ENCODE measurements at regions not wholly inside any gene's neighbourhood (a gene's known extent, or its start where the extent isn't known, plus 50 kb on each side); places are given as distances from the start of the nearest gene placed in this dataset.

DNA sequence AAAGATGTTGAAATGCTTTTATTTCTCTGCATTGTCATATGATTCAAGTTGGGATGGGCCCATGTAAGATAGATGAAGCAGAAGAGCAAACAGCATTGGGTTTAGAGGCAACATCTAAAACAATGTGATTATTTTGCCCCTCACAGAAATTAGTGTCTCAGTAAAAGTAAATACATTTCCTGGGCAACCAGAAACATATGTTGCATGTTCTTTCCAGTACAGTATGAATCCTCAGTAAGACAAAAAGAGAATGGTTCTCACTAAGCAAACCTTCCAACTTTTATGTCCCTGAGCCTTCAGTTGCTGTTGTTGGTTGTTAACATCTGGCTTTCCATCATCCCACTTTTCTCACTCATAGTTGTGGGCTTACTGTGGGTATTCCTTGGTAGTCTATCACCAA lies 222.5 kb upstream of the PRPS1L1 start:
- no peak for DNase-seq (ENCODE audit: low spot score)

DNA sequence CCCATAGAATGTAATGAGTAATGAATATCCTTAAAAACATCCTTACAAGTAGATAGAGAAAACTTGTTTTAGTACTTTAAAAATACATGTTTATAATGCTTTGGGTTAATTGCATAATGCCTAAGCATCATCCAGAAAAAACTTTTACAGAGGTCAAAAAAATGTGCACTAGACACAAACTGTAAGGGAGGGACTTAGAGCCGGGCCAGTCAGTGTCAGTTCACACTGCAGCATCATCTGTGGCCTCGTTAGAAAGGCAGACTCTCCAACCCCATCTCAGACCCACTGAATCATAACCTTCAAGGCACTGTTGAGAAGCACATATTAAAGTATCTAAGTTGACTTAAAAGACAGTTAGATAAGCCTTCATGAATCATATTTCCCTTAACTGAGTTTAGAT lies 230.1 kb upstream of the PRPS1L1 start:
- no peak for DNase-seq (ENCODE audit: low spot score)

DNA sequence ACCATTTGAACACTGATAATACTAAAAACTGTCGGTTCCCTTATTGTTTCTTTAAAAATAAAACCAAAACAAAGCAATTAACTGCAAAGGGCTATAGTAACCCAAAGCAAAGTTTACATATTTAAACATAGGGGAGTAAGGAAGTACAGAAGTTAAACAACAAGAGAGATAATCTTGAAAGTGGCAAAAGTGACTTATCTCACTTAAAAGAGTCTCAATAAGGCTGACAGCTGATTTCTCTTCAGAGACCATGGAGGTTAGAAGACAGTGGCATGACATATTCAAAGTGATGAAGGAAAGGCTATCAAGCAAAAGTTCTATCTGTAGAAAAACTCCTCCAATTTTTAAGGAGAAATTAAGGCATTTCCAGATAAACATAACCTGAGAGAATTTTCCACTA lies 233.5 kb upstream of the HDAC9 start:
- DNase-seq (ENCODE audit: low spot score): no peak

GRCh38 chr7:18265611-18266281 lies 229.8 kb upstream of the HDAC9 start:
- no peak for DNase-seq (ENCODE audit: low spot score)

DNA sequence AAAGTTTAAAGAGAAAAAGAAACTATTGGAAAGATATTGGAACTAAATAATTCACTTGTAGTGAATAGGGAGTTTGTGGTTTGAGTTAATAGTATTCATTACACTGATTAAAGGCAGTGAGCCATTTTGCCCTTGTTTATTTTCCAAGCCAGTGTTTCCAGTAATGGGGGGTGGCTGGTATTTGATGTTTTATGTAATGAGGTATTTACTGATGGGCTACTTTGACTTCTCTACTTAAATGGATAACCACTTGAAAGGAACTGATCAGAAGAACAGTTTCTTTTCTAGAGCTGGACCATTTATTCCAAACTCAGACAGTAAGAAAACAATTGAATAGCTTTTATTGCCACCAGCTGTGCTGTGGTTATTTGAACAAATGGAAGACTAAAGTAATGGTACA lies 227.0 kb upstream of the HDAC9 start:
- no peak for DNase-seq (ENCODE audit: low spot score)

- DNase-seq (ENCODE audit: low spot score): no peak
Observed at GRCh38 chr7:18276380-18276779, 219.2 kb upstream of the HDAC9 start.

DNA sequence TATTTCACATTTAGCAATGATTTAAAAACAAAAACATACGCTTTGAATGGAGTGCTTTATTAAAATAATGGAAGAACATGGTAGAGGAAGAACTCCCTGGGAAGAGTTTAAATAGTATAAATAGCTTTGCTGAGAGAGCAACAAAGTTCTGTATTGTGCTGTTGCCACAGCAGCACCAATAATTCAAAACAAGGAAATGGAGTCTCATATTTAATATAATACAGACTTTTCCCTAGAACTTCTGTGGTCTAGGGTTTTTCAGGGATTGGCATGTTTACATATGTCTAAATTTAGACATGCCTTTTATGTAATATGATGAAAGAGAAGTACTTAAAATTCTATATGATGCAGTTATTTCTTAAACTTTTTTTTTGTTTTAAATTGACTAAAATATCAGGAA lies 217.2 kb upstream of the HDAC9 start:
- DNase-seq (ENCODE audit: low spot score): no peak

- DNase-seq (ENCODE audit: low spot score): no peak
Observed at GRCh38 chr7:18283045-18283444, 212.5 kb upstream of the HDAC9 start.

GRCh38 chr7:18287482-18287881 lies 208.1 kb upstream of the HDAC9 start:
- no peak for DNase-seq (ENCODE audit: low spot score)

DNA sequence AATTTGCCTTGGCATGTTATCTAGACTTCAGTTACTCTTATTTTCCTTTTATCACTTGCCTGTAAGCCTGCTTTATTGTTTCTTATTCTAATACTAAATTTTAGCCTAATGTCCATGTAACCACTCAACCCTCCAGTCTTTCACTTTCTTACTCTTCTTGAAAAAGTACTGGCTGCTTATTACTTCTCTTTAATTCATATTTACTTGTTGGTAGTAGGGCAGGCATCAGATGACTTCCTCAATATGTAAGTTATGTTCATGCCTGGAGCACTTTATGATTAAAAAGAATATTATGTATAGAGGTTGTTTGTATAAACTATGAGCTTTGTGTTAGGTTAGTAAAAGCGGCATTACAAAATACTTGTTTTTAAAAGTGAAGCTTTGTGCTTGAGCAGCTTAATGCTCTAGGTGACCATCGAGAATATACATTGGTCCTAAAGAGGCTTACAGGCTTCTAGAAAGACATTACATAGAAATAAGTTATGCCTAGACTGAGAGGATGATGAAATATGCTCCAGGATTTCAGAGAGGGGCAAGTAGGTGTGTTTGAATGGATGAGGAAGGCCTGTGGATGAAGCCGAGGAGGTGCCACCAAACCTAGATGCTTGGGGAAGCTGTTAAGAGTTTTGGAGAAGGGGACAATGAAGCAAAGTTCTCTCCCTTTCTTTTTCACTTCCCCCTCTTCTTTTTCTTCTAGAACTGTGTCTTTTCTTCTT lies 207.1 kb upstream of the HDAC9 start:
- no peak for DNase-seq (ENCODE audit: low spot score)

DNA sequence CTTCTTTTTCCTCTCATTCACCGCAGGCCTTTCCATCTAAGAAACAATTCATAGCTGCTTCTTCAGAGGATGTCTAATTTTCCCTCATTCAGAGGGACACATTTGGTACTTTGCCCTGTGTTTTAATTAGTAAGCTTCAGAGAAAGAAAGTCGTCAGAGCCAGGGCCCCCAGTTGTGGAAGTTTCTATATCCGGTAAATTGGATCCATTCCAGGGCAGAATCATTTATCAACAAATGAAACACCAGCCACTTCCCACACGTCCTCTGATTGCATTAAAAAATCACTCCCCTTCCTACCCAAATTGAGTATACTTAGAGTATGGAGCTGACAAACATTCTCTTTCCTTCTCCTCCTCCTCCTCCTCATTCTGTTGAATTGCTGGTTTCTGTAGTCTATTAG lies 205.8 kb upstream of the HDAC9 start:
- DNase-seq (ENCODE audit: low spot score): no peak

DNA sequence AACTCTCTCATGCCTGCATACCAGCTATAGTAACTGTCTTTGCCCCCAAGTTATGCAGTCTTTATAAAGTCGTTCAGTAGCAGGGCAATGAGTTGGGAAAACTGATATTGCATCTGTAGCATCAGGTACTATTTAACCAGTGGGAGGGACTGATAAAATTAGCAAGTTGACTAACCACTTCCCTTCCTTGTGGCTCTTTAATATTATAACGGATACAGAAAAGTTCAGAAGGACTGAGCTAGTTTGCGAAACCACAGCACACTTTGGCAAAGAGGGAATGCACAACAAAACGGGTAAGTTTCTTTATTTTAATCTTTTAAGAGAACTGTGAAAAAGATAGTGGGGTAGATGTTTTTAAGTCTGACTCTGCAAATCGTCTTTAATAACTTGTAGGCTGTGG lies 205.3 kb upstream of the HDAC9 start:
- DNase-seq (ENCODE audit: low spot score): no peak

- no peak for DNase-seq (ENCODE audit: low spot score)
Observed at GRCh38 chr7:18290865-18291264, 204.7 kb upstream of the HDAC9 start.

DNA sequence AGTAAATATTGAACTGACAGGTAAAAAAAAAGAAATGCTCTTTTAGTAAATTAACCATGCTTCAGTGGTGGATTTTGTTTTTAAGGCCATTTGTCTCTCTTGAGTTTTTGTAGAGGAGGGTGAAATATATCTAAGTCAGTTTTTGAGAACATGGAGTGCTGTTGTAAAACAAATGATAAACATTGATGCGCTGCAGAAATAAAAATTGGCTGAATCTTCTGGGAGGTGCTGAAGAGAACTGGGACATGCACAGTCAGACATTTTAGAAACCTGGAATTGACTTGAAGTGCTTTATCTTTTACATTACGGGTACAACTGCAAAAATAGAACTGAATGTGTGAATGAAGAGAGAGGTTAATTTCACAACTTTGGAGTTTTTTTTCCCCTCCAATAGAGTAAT lies 203.0 kb upstream of the HDAC9 start:
- no peak for DNase-seq (ENCODE audit: low spot score)

DNA sequence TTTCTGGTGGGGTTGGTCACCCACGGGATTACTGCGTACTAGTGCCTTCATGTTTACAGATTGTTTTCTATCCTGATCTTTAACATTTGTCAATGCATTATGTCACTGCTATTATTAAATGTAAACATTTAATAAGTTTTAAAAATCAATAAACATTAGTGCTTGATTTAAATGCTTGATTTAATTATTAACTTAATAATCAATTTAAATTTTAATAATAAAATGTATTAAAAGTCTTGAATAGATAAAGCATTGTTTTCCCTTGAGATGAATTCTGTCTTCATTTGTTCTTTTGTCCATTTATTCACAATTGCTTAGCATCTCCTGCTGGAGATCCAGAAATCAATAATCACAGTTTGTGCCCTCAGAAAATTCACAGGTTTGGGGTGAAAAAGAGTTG lies 201.8 kb upstream of the HDAC9 start:
- DNase-seq (ENCODE audit: low spot score): no peak

DNA sequence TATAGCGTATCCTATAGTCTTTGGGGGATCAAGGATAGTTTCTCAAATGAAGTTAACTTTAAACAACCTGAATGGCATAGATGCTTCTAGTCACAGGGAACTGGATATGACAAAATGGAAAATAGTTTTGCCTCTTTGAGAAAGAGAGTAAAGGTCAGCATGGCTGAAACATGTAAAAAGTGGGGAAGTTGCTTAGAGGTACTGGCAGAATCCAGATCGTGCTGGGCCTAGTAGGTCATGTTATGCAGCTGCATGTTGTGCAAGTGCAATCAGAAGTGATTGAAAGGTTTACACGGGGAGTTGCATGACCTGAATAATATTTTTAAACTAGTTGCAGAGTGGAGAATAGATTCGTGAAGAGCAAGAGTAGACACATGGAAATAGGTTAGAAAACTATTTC lies 201.1 kb upstream of the HDAC9 start:
- DNase-seq (ENCODE audit: low spot score): no peak

DNA sequence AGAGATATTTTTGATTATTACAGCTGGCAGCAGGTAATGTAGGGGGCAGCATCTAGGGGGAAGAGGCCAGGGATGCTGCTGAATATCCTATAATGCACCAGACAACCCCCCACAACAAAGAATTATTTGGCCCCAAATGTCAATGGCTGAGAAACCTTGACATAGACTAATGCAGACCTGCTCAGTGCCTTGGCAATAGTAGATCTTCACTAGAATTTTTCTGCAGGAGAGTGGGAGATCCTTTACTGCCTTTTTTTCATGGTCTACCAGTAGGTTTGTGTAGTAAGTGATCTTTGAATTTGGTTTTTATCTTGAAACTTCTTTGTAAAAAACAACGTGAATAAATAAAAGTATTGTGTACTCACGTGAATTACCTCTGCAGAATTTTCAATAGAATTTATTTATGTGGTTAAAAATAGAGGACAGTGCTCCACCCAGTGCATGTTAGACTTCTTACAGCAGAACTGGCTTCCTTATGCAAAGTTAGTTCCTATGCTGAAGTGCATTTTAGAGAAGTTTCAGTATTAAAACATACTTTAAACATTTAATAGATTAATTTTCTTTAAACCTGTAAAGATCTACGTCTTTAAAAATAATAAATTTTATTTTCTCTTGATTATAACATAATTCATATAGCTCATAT lies 199.6 kb upstream of the HDAC9 start:
- no peak for DNase-seq (ENCODE audit: low spot score)

DNA sequence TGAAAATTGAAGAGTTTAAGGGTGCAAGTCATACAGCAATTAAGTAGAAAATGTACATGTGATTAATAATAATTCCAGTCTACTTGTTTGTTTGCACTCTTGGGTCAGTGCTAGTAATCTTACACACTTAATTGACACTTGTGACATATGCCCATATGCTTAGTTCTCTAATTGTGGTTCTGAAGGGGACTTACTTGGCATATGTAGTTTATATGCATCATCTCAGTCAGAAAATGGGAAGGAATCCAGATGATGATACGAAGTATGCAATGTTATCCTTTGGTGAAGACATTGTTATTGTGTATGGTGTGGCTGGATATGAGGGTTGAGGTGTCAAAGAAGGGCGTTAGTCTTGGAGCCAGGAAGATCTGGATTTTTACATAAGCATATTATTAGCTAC lies 193.5 kb upstream of the HDAC9 start:
- DNase-seq (ENCODE audit: low spot score): no peak

DNA sequence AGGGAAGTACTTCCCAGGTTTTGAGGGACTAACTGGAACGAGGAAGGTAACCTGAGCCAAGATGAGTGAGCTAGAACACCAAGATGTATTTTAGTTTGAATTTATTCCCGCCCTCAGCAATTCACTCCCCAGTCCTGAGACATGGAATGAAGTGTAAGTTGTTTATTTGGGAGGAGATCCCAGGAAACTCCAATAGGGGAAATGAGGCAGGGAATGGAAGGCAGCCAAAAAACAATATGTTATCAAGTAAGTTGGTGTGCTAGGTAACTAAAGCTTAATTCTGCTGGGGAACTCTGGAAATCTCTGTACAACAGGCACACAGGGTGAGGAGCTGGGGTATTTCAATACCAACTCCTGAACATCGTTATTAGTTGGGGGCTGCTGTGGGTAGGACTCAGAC lies 189.7 kb upstream of the HDAC9 start:
- no peak for DNase-seq (ENCODE audit: low spot score)

DNA sequence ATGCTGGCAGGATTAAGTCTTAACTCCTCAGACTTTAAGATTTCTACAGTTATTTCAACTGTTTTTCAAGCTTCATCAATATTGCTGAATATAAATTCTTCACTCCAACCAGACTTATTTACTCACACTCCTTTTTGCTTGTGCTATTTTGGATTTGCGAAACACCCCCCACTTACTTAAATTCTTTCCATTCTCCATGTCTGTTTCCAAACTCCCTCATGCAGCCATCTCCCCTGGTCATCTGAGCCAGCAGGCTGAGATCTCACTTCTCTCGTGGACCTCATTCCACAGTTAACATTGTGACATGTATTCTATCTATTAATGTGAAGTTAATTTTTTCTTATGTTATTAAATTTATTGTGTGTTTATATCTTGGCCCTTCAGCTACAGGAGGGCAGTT lies 188.9 kb upstream of the HDAC9 start:
- no peak for DNase-seq (ENCODE audit: low spot score)

GRCh38 chr7:18308938-18309337 lies 186.6 kb upstream of the HDAC9 start:
- no peak for DNase-seq (ENCODE audit: low spot score)

DNA sequence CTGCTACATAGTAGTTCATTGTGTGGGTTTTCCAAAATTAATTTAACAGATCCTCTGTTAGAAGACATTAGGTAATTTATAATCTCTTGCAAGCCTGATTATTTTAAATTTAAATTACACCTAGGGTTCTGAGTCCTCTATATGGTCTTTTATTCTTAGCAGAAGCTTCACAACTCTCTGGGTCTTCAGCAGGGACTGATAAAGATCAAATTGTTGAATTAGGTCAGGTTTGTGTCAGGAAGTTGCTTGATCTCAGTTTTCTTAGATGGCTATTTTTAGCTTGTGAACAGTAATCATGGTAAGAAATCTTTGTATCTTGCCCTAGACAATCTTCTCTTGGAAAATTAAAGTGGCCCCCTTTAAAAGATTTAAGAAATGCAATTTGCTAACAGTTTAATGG lies 183.1 kb upstream of the HDAC9 start:
- no peak for DNase-seq (ENCODE audit: low spot score)

- no peak for DNase-seq (ENCODE audit: low spot score)
Observed at GRCh38 chr7:18313965-18314364, 181.6 kb upstream of the HDAC9 start.

- DNase-seq (ENCODE audit: low spot score): no peak
Observed at GRCh38 chr7:18315241-18315640, 180.3 kb upstream of the HDAC9 start.

Measured in hematopoietic multipotent progenitor cell treated with erythropoietin and hydrocortisone succinate and interleukin-3 and kit ligand, for 15 days (in vitro differentiated cells).